Neural cell (in vitro differentiated cells): ENCODE measurements at regions not wholly inside any gene's neighbourhood (a gene's known extent, or its start where the extent isn't known, plus 50 kb on each side); places are given as distances from the start of the nearest gene placed in this dataset.

Experiments
- H2AFZ ChIP-seq: fragments of 200-600, 300-800 bp; sonication (generic), shearing (Covaris generic); 2 replicates; pipeline ENCODE4 v1.6.0; 2014; ENCODE audit warnings: low read depth, mild to moderate bottlenecking, antibody characterized with exemption, low read length, moderate library complexity
- H3F3A ChIP-seq: fragments of 200-600 bp; shearing (Covaris generic); 2 replicates; pipeline ENCODE4 v1.6.1; 2016; ENCODE audit warnings: mild to moderate bottlenecking, moderate library complexity, mixed read lengths, antibody characterized with exemption, low read length; ENCODE audit not compliant: insufficient read depth, poor library complexity, severe bottlenecking
- H3K27ac ChIP-seq: fragments of 200-600, 300-800 bp; sonication (generic), shearing (Covaris generic); 2 replicates; pipeline ENCODE4 v1.5.1; 2014; ENCODE audit warnings: mild to moderate bottlenecking, low read length, moderate library complexity
- H3K27me3 ChIP-seq: fragments of 300-800, 200-600 bp; sonication (generic), shearing (Covaris generic); 2 replicates; pipeline ENCODE4 v1.6.0; 2014; ENCODE audit warnings: mild to moderate bottlenecking, low read depth, low read length, moderate library complexity; ENCODE audit not compliant: insufficient read depth
- H3K36me3 ChIP-seq: fragments of 300-800, 200-600 bp; sonication (generic), shearing (Covaris generic); 2 replicates; pipeline ENCODE4 v1.5.1; 2014; ENCODE audit warnings: mild to moderate bottlenecking, antibody characterized with exemption, low read length, moderate library complexity; ENCODE audit not compliant: insufficient read depth
- H3K4me2 ChIP-seq: fragments of 300-800, 200-600 bp; sonication (generic), shearing (Covaris generic); 2 replicates; pipeline ENCODE4 v1.6.0; 2014; ENCODE audit warnings: mild to moderate bottlenecking, low read length
- H3K4me3 ChIP-seq: fragments of 300-800, 200-600 bp; sonication (generic), shearing (Covaris generic); 2 replicates; pipeline ENCODE4 v1.5.1; 2014; ENCODE audit warnings: mild to moderate bottlenecking, low read length, moderate library complexity
- H3K79me2 ChIP-seq: fragments of 200-600 bp; shearing (Covaris generic); replicated peaks from 2 replicates; pipeline ENCODE4 v1.6.0; 2014; ENCODE audit warnings: mild to moderate bottlenecking, low read length, moderate library complexity; ENCODE audit not compliant: insufficient read depth
- H3K9ac ChIP-seq: fragments of 300-800, 200-600 bp; sonication (generic), shearing (Covaris generic); 2 replicates; pipeline ENCODE4 v1.6.1; 2016; ENCODE audit warnings: mild to moderate bottlenecking, low read length, mixed read lengths
- H3K9me2 ChIP-seq: fragments of 200-600 bp; shearing (Covaris generic); 2 replicates; pipeline ENCODE4 v1.6.1; 2016; ENCODE audit warnings: mild to moderate bottlenecking, low read length, mixed read lengths; ENCODE audit not compliant: insufficient read depth
- H3K9me3 ChIP-seq: fragments of 200-600, 300-800 bp; sonication (generic), shearing (Covaris generic); 2 replicates; pipeline ENCODE4 v1.6.1; 2016; ENCODE audit warnings: mild to moderate bottlenecking, mixed run types, low read length, moderate library complexity, mixed read lengths
- H4K20me1 ChIP-seq: fragments of 200-600 bp; shearing (Covaris generic); 2 replicates; pipeline ENCODE4 v1.6.1; 2016; ENCODE audit warnings: mild to moderate bottlenecking, mixed run types; ENCODE audit not compliant: insufficient read depth
- CTCF ChIP-seq: fragments of 450-650 bp; IDR thresholded peaks from 2 replicates; pipeline ENCODE4 v1.5.1; 2014; ENCODE audit warnings: antibody characterized with exemption, mild to moderate bottlenecking, moderate library complexity; ENCODE audit not compliant: poor library complexity, severe bottlenecking
- EP300 ChIP-seq: fragments of 450-650 bp; conservative IDR thresholded peaks from 2 replicates; pipeline ENCODE4 v1.6.1; 2014; ENCODE audit warnings: antibody characterized with exemption, mild to moderate bottlenecking, moderate library complexity; ENCODE audit not compliant: poor library complexity, severe bottlenecking
- EZH2 ChIP-seq: fragments of 200-600, 300-800 bp; shearing (Covaris generic), sonication (generic); IDR thresholded peaks from 2 replicates; pipeline ENCODE4 v1.6.1; 2014; ENCODE audit warnings: antibody characterized with exemption, low read length, borderline replicate concordance, mild to moderate bottlenecking; ENCODE audit not compliant: insufficient read depth, poor library complexity, severe bottlenecking
- MXI1 ChIP-seq: fragments of 450-650 bp; conservative IDR thresholded peaks from 2 replicates; pipeline ENCODE4 v1.6.1; 2014; ENCODE audit warnings: antibody characterized with exemption, mild to moderate bottlenecking; ENCODE audit not compliant: poor library complexity, severe bottlenecking
- RAD21 ChIP-seq: fragments of 450-650 bp; conservative IDR thresholded peaks from 2 replicates; pipeline ENCODE4 v1.6.1; 2014; ENCODE audit warnings: antibody characterized with exemption, mild to moderate bottlenecking, moderate library complexity
- REST ChIP-seq: IDR thresholded peaks from 2 replicates; pipeline ENCODE4 v1.6.1; 2012; ENCODE audit warnings: borderline replicate concordance
- SMC3 ChIP-seq: fragments of 450-650 bp; conservative IDR thresholded peaks from 2 replicates; pipeline ENCODE4 v1.6.1; 2014; ENCODE audit warnings: antibody characterized with exemption, mild to moderate bottlenecking, moderate library complexity; ENCODE audit not compliant: poor library complexity
- TAF1 ChIP-seq: IDR thresholded peaks from 2 replicates; pipeline ENCODE4 v1.6.1; 2012; ENCODE audit warnings: low read depth

- no peaks in the 10 kb centered on the region for H3K27me3 ChIP-seq
- no peak overlapping the region for H2AFZ ChIP-seq
- no peak overlapping the region for H3K4me2 ChIP-seq
- H4K20me1 ChIP-seq, result no peaks in the 10 kb centered on the region
- no peak overlapping the region for H3K4me3 ChIP-seq
- no peaks in the 10 kb centered on the region for H3K9me2 ChIP-seq
- TF ChIP-seq SMC3 (no peak), TAF1 (no peak), CTCF (no peak), RAD21 (no peak)
- H3K27ac ChIP-seq, result no peak overlapping the region
- H3K36me3 ChIP-seq, result no peaks in the 10 kb centered on the region
- H3K9me3 ChIP-seq, result no peaks in the 10 kb centered on the region
- no peaks in the 10 kb centered on the region for H3K79me2 ChIP-seq
- no peaks in the 10 kb centered on the region for H3F3A ChIP-seq
- H3K9ac ChIP-seq, result no peak overlapping the region
Measured at GRCh38 chr7:130974794-130975193, 240.8 kb upstream of the KLF14 start.

- no peaks in the 10 kb centered on the region for H4K20me1 ChIP-seq
- no peaks in the 10 kb centered on the region for H3K9me3 ChIP-seq
- H3K36me3 ChIP-seq, result no peaks in the 10 kb centered on the region
- H3K4me3 ChIP-seq, result no peak overlapping the region
- H3K79me2 ChIP-seq, result no peaks in the 10 kb centered on the region
- no peaks in the 10 kb centered on the region for H3K9me2 ChIP-seq
- no peak overlapping the region for H2AFZ ChIP-seq
- no peaks in the 10 kb centered on the region for H3K27me3 ChIP-seq
- TF ChIP-seq REST (no peak), TAF1 (no peak), MXI1 (no peak), EZH2 (no peak)
- no peak overlapping the region for H3K27ac ChIP-seq
- no peak overlapping the region for H3K9ac ChIP-seq
- H3K4me2 ChIP-seq, result no peak overlapping the region
- no peaks in the 10 kb centered on the region for H3F3A ChIP-seq
Measured at GRCh38 chr7:130975731-130976130, 241.7 kb upstream of the KLF14 start.

- Histone ChIP-seq H3K9me2 (no peaks in the 10 kb centered on the region), H3K79me2 (no peaks in the 10 kb centered on the region), H3K27me3 (no peaks in the 10 kb centered on the region), H3K4me3 (no peak overlapping the region), H2AFZ (no peak overlapping the region), H3K27ac (no peak overlapping the region), H4K20me1 (no peaks in the 10 kb centered on the region), H3F3A (no peaks in the 10 kb centered on the region), H3K36me3 (no peaks in the 10 kb centered on the region), H3K4me2 (no peak overlapping the region), H3K9me3 (no peaks in the 10 kb centered on the region), H3K9ac (no peak overlapping the region)
- peak; percentile 91 for TF ChIP-seq CTCF
- TF ChIP-seq SMC3, result peak; percentile 92
- peak; percentile 87 for TF ChIP-seq RAD21
- TF ChIP-seq EP300, result no peak
- no peak for TF ChIP-seq MXI1
Measured at GRCh38 chr7:130982160-130982638, 248.2 kb upstream of the KLF14 start.
